NB4 (cell line): ENCODE measurements at regions not wholly inside any gene's neighbourhood (a gene's known extent, or its start where the extent isn't known, plus 50 kb on each side); places are given as distances from the start of the nearest gene placed in this dataset.

ENCODE experiments used
- DNase-seq: peaks from one replicate; pipeline ENCODE4 v3.0.0; 2010; ENCODE audit warnings: low read depth
- H3K4me3 ChIP-seq: one replicate; pipeline ENCODE4 v1.5.1; 2011; ENCODE audit warnings: mild to moderate bottlenecking, low read depth, low read length, moderate library complexity
- MYC ChIP-seq: IDR thresholded peaks from 2 replicates; pipeline ENCODE4 v1.6.1; 2011; ENCODE audit warnings: low read depth, low read length
- POLR2A ChIP-seq: IDR thresholded peaks from 2 replicates; pipeline ENCODE4 v1.6.1; 2011; ENCODE audit warnings: mild to moderate bottlenecking; ENCODE audit not compliant: insufficient read length; ENCODE audit errors: extremely low read depth
- TF ChIP-seq, protein P1 (sequence below): IDR thresholded peaks from 2 replicates; pipeline ENCODE4 v1.6.1; 2011; ENCODE audit warnings: low read depth, low read length
- TF ChIP-seq, protein P2 (sequence below): IDR thresholded peaks from one replicate; pipeline ENCODE4 v1.5.1; 2012; ENCODE audit warnings: low read depth, low read length

DNA sequence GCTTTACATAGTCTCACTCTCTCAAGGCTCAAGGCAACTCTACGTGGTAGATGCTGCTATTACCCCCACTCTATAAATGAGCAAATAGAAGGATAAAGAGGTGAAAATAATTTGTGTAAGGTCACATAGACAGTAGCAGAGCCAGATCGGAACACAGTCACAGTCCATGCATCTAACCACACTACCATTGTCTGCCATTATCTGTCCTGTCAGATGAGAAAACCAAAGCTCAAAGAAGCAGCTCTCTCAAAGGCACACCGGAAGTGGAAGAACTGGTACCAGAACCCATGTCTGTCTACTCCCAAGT, 134.4 kb upstream of the NUDT4 start:
- no peak for DNase-seq
- TF ChIP-seq POLR2A (no peak), MYC (no peak)
- TF ChIP-seq, protein P1, sequence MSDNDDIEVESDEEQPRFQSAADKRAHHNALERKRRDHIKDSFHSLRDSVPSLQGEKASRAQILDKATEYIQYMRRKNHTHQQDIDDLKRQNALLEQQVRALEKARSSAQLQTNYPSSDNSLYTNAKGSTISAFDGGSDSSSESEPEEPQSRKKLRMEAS = no peak
- TF ChIP-seq, protein P2, sequence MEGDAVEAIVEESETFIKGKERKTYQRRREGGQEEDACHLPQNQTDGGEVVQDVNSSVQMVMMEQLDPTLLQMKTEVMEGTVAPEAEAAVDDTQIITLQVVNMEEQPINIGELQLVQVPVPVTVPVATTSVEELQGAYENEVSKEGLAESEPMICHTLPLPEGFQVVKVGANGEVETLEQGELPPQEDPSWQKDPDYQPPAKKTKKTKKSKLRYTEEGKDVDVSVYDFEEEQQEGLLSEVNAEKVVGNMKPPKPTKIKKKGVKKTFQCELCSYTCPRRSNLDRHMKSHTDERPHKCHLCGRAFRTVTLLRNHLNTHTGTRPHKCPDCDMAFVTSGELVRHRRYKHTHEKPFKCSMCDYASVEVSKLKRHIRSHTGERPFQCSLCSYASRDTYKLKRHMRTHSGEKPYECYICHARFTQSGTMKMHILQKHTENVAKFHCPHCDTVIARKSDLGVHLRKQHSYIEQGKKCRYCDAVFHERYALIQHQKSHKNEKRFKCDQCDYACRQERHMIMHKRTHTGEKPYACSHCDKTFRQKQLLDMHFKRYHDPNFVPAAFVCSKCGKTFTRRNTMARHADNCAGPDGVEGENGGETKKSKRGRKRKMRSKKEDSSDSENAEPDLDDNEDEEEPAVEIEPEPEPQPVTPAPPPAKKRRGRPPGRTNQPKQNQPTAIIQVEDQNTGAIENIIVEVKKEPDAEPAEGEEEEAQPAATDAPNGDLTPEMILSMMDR = no peak
- no peak overlapping the region for H3K4me3 ChIP-seq

DNA sequence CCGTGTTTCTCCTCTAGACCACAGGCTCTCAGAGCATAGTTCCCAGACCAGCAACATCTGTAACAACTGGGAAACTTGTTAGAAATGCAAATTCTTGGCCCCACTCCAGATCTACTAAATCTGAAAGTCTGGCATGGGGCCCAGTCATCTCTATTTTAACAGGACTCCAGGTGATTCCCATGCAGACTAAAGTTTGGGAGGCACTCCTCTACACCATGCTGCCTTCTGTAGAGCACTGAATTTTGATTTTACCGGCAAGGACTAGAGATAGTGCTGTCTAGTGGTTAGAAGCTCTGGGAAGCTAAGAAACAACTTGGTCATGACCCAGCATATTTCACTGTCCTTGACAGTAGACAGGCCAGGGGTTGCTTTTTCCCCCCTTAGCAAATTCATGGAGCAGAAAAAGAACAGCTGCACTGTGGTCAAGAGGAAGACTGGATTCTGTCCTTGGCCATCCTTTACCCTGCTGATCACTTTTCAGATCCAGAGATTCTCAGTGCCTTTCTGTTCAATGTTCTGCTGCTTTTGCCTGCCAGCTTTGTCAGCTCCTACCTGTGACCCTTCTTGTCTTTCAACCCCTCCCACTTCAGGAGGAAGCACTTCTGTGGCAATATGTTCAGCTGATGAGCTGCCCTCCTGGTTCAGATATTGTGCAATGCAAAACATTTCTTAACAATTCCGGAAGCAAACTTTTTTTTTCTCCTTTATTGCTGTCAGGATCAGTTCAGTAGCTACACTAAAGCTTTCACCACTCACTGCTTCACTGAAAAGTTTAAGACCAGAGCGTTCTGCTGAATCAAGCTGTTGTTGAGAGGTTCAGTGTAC, 133.8 kb upstream of the NUDT4 start:
- DNase-seq = peak; percentile 97
- peak overlapping the region; percentile 57 for H3K4me3 ChIP-seq
- peak; percentile 89 for TF ChIP-seq MYC
- TF ChIP-seq, protein P2 = no peak
- TF ChIP-seq POLR2A = no peak
- TF ChIP-seq, protein P1 = 0 out of 2 replicates have a peak, but pooled peaks have one; percentile 33

DNA sequence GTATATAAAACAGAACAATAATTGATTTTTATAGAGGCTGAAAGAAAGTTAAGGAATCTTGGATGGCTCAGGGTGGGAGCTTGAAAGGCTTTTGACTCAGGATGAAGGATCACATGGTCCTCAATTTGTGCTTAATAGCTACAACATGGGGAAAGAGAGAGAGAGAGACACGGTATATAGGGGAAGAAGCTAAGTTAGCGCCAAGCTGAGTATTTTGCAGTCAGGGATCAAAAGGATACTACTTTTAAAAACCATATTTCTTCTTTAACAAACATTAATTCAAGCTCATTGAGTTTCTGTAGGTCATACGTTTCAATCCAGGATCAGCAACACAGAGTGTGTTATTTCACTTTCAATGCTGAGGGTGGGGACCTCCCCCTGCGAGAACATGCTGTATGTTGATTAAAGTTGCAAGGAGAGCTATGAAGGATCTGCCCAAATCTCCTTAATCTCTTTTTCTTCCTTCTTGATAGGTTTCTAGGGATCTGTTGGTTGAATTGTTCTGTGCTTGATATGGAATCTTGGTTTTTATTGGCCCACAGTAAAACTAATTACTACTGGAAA, 133.1 kb upstream of the NUDT4 start:
- H3K4me3 ChIP-seq = peak overlapping the region; percentile 57
- no peak for DNase-seq
- TF ChIP-seq POLR2A (no peak), MYC (no peak)
- TF ChIP-seq, protein P2 = no peak
- TF ChIP-seq, protein P1 = no peak

DNA sequence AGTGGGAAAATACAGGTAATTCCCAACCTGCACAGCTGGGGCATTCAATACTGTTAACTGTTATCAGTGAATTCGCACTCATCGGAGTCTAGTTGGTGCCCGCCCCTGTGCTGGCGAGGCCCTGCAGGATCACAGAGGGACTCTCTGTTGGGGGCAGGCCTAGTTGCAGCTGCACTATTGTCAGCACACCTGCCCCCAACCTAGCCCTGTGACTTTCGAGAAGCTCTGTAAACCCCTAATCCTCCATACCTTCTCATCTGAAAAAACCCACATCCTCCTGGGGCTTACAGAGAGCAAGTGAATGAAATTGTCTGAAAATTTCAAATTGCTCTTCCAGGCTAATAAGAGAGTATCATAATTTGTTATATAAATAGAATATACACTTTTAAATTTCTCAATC, 132.2 kb upstream of the NUDT4 start:
- TF ChIP-seq, protein P1 = no peak
- TF ChIP-seq, protein P2 = no peak
- TF ChIP-seq MYC (no peak), POLR2A (no peak)
- DNase-seq = no peak
- H3K4me3 ChIP-seq = no peak overlapping the region

DNA sequence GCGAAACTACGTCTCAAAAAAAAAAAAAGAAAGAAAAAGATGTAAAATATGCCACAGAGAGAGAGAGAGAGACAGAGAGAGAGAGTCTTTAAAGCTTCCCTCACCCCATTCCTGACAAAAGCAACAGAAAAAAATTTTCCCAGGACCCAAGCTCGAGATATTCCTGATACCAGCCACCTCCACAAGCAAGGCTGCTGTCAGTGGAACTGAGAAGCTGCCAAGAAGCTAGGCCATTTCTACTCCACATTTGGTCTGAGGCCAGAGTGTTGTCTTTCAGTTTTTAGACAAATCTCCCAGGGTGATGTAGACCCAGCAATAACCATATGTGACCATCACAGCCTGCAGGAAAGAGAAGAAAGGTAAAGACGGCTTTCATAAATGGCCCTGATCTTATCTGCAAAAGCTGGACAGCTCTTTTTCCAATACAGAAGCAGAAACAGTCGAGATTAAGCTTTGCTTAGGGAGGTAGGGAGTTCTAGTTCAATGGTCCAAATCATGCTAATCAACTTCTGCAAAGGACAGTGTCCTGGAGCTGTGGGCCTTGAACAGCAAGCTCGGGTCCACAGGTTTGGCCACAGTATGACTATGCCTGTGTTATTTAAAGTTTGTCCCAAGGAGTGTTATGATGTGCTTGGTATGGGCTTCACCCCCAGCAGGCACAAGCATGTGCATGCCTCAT, 130.3 kb upstream of the NUDT4 start:
- no peak overlapping the region for H3K4me3 ChIP-seq
- TF ChIP-seq POLR2A (no peak), MYC (no peak)
- TF ChIP-seq, protein P2 = no peak
- TF ChIP-seq, protein P1 = no peak
- DNase-seq = no peak
